DMS53 (cell line): ENCODE measurements at regions not wholly inside any gene's neighbourhood (a gene's known extent, or its start where the extent isn't known, plus 50 kb on each side); places are given as distances from the start of the nearest gene placed in this dataset.
"Not testable (repeated sequence)": the region's sequence is repeated elsewhere in the genome, so short reads cannot be mapped to it uniquely, and the experiment has no call there.

Experiments used
- DNase-seq: peaks from one replicate; lab custom pipeline; 2025; lab: John Stamatoyannopoulos, UW

DNA sequence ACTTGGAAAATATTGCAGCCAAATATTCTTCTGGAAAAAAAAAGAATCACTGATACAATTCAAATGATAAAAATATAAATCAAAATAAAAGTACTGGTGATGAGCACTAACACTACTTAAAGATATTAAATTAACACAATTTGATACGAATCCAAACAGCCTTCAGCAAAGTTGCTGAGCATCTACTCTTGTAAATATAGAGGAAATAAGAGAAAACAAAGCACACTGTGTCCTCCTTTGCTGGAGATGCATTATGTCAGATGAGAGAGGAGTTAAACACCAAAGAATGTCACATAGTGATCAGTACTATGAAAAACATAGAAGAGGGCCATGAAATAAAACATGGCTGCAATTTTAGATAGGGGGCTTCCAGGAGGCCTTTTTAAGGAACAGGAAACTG, 177.4 kb upstream of the RNPC3 start:
- DNase-seq = no peak

- no peak for DNase-seq
Observed at GRCh38 chr1:103344930-103345329, 180.6 kb upstream of the RNPC3 start.

- no peak for DNase-seq
Observed at GRCh38 chr1:103341377-103341880, 184.1 kb upstream of the RNPC3 start.

GRCh38 chr1:103337779-103338178, 187.7 kb upstream of the RNPC3 start:
- DNase-seq = no peak

DNA sequence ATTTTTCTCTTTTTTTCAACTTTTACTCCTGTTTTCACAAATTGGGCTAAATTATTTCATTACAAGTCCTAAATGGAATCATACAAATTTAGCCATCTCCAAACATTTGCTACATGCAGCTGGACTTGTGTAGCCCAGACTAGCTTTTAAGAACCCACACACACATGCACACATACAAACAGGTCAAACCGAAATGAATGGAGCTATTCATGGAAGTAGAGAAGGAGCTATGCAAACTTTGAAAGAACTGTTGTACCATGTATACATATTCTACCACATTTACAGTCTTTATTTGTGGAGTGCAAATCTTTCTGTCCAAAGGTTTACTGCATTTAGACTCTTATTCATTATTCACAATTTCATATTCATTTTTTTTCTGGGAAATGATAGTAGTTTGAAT, 189.1 kb upstream of the RNPC3 start:
- DNase-seq = no peak

GRCh38 chr1:103333141-103333540, 192.4 kb upstream of the RNPC3 start:
- no peak for DNase-seq

DNA sequence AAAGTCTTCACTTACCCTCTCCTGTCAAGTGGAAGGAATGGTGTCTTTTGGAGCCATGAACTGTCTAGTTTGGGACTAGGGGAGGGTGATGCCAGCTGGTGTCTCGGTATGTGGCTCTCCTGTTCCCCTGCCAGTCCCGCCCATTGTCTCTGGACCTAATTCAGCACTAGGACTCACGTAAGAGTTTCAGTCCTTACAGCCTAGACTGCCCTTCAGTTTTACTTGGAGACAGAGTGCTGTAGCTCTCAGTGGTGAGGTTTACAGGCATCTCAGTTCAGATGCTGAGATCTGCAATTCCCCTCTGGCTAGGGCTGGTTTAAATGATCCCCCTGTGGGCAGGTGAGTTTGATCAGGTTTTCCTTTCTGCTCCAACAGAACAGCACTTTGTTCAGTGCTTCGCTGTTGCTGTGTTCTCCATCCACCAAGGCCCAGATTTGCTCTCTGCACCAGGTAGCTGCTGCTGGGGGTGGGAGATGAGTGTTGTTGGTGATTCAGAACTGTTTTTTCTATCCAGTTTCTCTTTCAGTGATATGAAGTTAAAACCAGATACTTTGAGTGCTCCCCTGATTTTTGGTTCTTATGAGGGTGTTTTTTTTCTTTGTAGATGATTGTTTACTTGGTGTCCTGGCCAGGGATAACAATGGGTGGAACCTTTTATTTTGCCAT, 198.3 kb upstream of the RNPC3 start:
- no peak for DNase-seq

- DNase-seq = no peak
Observed at GRCh38 chr1:103326595-103326994, 198.9 kb upstream of the RNPC3 start.

DNA sequence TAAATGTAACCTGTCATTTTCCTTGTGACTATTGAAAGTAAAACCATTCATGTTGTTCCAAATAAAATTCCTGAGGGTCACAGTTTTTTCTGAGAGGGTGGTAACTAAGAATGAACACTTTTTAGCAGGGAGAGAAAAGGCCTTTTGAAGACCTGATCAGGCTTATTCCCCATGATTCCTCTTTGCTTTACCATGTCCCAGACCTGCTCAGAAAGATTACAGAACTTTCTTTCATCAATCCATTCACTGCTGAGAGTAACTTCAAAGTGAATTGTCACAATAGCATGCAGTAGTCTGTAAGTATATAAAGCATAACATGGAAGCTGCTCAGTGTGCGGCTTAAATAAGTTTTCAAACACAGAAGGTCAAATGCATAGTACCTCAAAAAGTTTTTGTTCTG, 201.5 kb upstream of the COL11A1 start:
- DNase-seq = no peak

DNA sequence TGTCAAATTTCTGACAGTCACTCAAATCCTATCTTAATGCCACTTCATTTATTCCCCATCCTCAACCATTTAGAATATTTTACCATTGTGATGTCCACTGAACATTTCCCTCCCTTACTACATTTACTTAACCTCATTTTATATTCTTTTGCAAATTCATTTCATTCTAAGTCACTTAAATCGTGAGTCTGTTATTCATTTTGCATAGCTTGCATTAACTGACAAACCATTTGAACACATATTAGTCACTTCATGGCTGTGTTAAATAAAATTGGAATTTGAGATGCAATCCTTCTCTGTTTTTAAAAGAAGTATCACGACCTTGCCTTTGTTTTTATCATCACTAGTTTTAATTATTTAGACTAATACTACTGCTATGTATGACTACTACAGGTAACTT, 199.4 kb upstream of the COL11A1 start:
- no peak for DNase-seq

GRCh38 chr1:103283841-103284669, 175.7 kb upstream of the COL11A1 start:
- peak; percentile 16 for DNase-seq

GRCh38 chr1:103283371-103283770, 175.0 kb upstream of the COL11A1 start:
- DNase-seq = no peak

GRCh38 chr1:103275725-103276124, 167.4 kb upstream of the COL11A1 start:
- DNase-seq = no peak

DNA sequence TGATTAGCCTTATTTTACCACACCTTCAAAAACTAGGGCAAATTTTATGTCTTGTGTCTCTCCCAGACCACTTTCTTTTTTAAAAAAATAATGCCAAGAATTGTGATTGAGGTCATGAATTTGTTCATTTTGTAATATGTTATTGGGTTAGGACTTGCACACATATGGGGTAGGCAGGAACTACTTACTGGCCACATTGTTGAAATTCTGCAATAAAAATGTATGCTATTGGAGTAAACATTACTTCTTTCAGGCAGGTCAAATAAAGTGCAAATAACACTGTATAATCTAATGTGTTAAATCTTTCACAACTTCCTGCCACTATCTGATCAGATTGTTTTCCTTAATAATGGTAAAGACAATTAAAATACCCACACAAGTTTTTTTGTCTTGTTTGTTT, 166.6 kb upstream of the COL11A1 start:
- DNase-seq = no peak

- peak; percentile 73 for DNase-seq
Observed at GRCh38 chr1:103273106-103273505, 164.8 kb upstream of the COL11A1 start.

GRCh38 chr1:103271471-103271870, 163.1 kb upstream of the COL11A1 start:
- DNase-seq = not testable (repeated sequence)

DNA sequence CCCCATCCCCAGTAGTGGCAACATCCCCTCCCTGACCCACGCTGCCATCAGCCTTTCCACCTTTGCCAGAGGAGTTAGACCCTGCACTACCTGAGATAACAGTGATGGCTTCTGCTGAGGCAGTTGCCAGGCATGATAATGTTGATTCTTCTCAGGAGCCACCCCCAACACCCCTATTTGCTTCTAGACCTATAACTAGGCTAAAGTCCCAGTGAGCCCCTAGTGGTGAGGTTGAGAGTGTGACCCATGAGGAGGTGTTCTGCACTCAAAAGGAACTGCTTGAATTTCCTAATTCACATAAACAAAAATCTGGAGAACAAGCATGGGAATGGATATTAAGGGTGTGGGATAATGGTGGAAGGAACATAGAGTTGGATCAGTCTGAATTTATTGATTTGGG, 159.6 kb upstream of the COL11A1 start:
- peak; percentile 42 for DNase-seq

DNA sequence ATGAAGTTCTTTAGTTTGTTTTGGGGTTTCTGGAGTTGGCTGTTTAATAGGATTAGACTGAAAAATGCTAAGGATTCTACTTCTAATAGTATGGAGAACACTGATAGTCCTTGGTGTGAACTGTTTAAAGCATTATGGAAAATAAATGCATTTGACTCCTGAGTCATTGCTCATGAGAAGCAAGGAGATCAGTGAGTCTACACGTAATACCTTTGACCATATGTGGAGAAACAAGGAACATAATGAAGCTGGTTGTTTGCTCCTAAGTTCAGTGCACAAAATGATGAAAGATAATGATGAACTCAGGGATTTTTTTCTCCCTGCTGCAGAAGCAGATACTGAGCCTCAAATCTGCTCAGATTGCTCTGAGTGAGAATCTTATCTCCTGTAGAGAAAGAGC, 158.9 kb upstream of the COL11A1 start:
- DNase-seq = no peak

GRCh38 chr1:103266036-103266435, 157.7 kb upstream of the COL11A1 start:
- no peak for DNase-seq

DNA sequence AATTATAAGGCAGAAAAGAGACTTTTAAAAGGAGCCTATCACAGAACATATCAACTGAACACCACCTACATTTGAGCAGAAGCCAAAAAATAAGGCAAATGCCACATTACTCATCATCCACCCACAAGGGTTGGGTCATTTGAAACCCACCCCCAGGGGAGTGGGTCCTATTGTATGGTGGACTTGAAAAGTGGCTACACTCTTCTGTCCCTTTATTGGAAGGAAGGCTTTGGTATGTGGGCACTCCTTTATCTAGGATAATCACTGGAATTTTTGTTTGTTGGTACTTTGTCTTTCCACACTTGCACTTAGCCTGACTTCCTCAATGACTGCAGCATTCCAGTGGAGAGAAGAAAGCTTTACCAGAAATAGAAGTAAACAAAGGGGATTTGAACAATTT, 157.2 kb upstream of the COL11A1 start:
- no peak for DNase-seq

DNA sequence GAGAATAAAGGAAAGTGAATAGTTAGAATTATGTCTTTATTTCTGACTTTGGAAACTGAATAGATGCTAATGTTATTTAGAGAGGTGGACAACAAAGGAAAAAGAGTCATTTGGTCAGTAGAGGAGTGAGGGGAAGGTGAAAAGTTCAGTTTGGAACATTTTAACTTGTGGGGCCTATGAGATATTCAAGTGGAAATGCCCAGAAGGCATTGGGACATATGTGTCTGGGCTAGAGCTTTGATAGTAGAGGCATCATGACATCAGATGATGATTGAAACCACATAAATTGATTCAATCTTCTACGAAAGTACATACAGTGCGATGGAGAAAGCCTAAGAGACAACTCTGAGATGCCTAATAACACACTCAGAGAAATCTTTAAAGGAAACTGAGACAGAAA, 151.7 kb upstream of the COL11A1 start:
- DNase-seq = no peak

- peak; percentile 22 for DNase-seq
Observed at GRCh38 chr1:103256490-103256889, 148.2 kb upstream of the COL11A1 start.

DNA sequence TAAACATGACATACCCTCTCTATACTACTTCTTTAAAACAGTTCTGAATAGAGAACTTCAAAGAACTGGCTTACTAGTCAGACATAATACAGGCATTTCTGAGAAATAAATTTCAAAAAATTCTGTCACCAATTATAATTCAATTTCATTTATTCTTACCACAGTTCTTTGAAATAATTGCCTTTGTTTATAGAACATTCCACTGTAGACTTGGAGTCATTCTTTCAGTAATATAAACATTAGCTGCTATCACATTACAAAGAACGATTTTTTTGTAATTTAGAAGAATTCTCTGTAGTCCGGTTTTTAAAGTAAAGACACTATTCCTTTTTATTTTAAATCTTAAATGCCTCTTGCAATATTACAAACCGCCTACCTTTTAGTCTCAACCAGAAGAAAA, 146.4 kb upstream of the COL11A1 start:
- DNase-seq = no peak
